Esophagus (tissue), 2 donors: ENCODE measurements at regions not wholly inside any gene's neighbourhood (a gene's known extent, or its start where the extent isn't known, plus 50 kb on each side); places are given as distances from the start of the nearest gene placed in this dataset.

Source experiments
- H3K27ac ChIP-seq, 2 donors: one replicate each; pipeline ENCODE4 v1.5.1; 2013; ENCODE audit warnings: low read depth in 2 of 2, mild to moderate bottlenecking in 2 of 2, inconsistent platforms in 1 of 2, low read length in 1 of 2, moderate library complexity in 1 of 2
- H3K27me3 ChIP-seq, 2 donors: one replicate each; pipeline ENCODE4 v1.6.1; 2013; ENCODE audit warnings: low read length in 2 of 2, control low read depth in 1 of 2, mild to moderate bottlenecking in 1 of 2; ENCODE audit not compliant: insufficient read depth in 2 of 2, control insufficient read depth in 1 of 2
- H3K36me3 ChIP-seq, 2 donors: one replicate each; pipeline ENCODE4 v1.6.1; 2013; ENCODE audit warnings: low read length in 1 of 2; ENCODE audit not compliant: control insufficient read depth in 2 of 2, insufficient read depth in 2 of 2
- H3K4me1 ChIP-seq, 2 donors: one replicate each; pipeline ENCODE4 v1.6.1; 2013; ENCODE audit warnings: low read length in 1 of 2; ENCODE audit not compliant: control insufficient read depth in 2 of 2, insufficient read depth in 2 of 2
- H3K4me3 ChIP-seq, 2 donors: one replicate each; pipeline ENCODE4 v1.5.1; 2013; ENCODE audit warnings: low read length in 2 of 2, mild to moderate bottlenecking in 2 of 2, low read depth in 1 of 2, moderate library complexity in 1 of 2
- H3K9me3 ChIP-seq, 2 donors: one replicate each; pipeline ENCODE4 v1.6.1; 2013; ENCODE audit warnings: mild to moderate bottlenecking in 2 of 2, low read depth in 1 of 2, low read length in 1 of 2, moderate library complexity in 1 of 2; ENCODE audit not compliant: control insufficient read depth in 2 of 2, insufficient read depth in 1 of 2
- WGBS, 2 donors: extraction: QIAGEN DNeasy Blood & Tissue Kit; methylation state at CpG; one replicate each; pipeline ENCODE4 v1.1.7; 2013; 5-methylcytosine and 5-hydroxymethylcytosine counted together
- donor health status: healthy with polysubstance abuse.
- donor health status: Bipolar disorder and iron deficiency.

DNA sequence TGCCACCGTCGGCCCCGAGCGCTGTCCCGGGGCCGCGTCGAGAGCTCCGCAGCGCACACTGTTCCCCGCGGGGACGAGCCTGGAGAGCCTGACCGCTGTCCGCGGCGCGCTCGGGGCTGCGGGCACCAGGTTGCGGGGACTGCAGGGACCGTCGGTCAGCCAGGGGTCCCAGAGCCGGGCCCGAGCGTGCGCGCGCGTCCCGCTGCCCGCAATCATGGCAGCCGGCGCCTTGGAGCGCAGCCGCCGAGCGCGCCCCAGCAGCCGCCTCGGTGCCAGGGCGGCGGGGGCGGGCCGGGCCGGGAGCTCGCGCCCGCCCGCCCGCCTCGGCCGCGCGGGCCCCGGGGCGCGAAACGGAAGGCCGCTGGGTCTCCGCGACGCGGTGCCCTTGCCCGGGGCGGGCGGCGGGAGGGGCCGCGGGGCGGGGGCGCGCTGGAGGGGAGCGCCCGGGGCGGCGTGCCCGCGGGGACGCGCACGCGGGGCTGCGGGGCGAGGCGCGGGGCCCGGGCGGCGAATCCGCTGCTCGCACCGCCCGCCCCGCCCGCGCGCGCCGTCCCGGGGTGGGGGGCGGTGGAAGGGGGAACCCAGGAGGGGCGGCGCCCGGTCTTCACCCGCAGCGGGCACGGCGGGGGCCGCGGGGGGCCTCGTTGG lies 79.4 kb upstream of the PPARA start:
- Histone ChIP-seq H3K4me1 (peaks cover 3 to 11% of the 10 kb centered on the region in 2 donors), H3K36me3 (peaks cover 0 to 8% of the 10 kb centered on the region in 2 donors), H3K4me3 (peak overlapping the region; percentile 67 to 87), H3K27ac (peak overlapping the region; percentile 99 to 100), H3K27me3 (no peaks in the 10 kb centered on the region), H3K9me3 (no peaks in the 10 kb centered on the region)
- 0 to 1% methylated on average over 42 to 112 of the region's 112 CpGs for WGBS, 2 donors

DNA sequence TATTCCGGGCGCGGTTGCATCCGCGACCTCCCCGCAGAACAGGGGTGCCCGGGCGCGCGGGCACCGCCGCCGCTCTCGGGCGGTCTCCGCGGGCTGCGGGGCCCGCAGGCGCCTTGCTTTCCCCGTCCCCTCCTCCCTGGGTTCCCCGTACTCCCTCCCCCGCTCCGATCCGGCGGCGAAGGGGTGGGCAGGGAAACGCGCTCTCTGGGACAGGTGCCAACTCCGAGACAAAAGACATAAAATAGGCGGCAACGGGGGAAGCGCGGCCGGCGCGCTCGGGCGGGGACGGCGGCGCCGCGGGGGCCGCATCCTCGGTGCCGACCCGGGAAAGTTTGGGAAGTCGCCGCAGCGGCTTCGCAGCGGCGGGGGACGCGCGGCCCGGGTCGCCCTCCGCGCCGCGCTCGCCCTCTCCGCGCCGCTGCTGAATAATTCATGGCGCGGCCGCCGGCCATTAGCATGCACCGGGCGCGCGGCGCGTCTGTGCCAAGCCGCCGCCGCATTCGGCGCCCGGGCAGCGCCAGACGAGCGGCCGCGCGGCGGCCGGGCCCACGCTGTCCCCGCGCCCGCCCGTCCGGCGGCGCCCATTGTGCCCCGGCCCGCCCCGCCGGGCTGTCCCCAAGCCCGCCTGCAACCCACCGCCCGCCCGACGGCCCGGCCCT lies 78.7 kb upstream of the PPARA start:
- peak overlapping the region; percentile 67 to 69 for H3K4me3 ChIP-seq
- H3K36me3 ChIP-seq: peaks cover 0 to 9% of the 10 kb centered on the region in 2 donors
- H3K27me3 ChIP-seq: no peaks in the 10 kb centered on the region
- H3K4me1 ChIP-seq: peaks cover 3 to 12% of the 10 kb centered on the region in 2 donors
- WGBS, 2 donors: 0 to 1% methylated on average over 60 to 109 of the region's 109 CpGs
- peak overlapping the region; percentile 99 to 100 for H3K27ac ChIP-seq
- H3K9me3 ChIP-seq: no peaks in the 10 kb centered on the region

DNA sequence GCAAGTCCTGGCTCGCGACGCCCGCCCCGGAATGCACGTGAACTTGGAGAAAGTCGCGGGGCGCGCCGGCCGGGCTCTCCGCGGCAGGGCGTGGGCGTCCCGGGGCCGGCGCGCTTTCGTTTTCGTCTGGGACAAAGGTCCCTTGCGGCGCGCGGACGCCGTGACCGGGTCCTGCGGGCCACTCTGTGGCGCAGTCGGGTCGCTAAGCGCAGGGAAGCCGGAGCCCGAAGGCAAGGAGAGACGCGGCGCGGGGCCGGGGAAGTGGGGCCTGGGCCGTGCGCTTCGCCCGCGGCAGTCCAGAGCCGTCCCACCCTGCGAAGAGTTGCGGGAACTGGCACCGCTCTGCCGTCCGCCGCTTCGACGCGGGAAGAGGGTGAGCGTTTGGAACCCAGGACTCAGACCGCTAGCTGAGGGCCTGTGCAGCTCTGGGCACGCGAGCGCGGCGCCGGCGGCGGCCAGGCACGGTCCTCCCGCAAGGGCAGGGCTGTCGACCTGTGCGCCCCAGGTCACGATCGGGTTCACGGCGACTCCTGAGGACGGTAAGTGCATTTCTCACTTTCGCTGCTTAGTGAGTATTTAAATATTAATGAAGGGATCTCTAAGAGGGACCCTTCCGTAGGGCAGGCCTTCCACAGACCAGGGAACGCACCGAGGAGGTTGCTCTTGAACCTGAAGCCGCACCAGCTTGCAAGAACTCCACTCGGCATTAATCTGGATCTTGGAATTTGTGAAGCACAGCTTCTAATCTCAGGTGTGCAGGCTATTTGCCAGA lies 78.0 kb upstream of the PPARA start:
- Histone ChIP-seq H3K4me1 (peaks cover 3 to 12% of the 10 kb centered on the region in 2 donors), H3K9me3 (no peaks in the 10 kb centered on the region), H3K27ac (peak overlapping the region; percentile 99 to 100), H3K36me3 (peaks cover 0 to 9% of the 10 kb centered on the region in 2 donors), H3K27me3 (no peaks in the 10 kb centered on the region), H3K4me3 (peak overlapping the region; percentile 67 to 69)
- 1 to 2% methylated on average over 67 to 81 of the region's 81 CpGs for WGBS, 2 donors

DNA sequence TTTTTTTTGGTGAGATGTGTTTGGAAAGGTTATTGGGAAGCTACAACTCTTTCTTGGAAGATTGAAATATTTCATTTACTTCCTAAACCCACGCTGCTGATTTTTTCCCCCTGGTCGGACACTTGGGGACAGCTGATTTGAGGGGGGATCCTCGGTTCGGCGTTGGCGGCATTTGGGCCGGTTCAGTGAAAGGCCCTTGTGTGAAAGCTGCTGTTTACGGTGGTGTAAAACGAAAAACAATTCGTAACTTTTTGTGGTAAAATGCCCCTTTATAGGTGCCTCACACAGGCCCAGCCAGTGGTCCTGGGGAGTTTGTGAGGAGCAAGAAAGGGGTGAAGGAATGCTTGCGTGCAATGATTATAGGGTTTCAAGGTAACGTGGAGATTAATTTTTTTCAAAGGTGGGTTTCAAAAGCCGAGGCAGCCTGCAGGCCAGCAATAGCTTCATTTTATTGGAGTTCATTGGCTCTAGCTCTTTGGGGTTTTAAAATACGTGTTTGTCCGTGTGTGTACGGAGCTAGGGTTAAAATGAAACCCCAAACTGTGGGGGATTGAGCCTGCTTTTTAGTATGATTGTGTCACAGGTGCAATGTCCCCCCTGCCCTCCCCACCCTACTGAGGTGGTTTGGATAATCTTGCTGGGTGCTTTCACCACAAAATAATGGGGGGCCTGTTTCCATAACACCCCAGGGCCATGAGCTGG lies 77.2 kb upstream of the PPARA start:
- peaks cover 0 to 9% of the 10 kb centered on the region in 2 donors for H3K36me3 ChIP-seq
- H3K27ac ChIP-seq: peak overlapping the region; percentile 92 to 96
- H3K4me3 ChIP-seq: peak overlapping the region; percentile 56 to 67
- 9 to 13% methylated on average over 16 of the region's 16 CpGs for WGBS, 2 donors
- no peaks in the 10 kb centered on the region for H3K27me3 ChIP-seq
- peaks cover 3 to 14% of the 10 kb centered on the region in 2 donors for H3K4me1 ChIP-seq
- H3K9me3 ChIP-seq: no peaks in the 10 kb centered on the region

DNA sequence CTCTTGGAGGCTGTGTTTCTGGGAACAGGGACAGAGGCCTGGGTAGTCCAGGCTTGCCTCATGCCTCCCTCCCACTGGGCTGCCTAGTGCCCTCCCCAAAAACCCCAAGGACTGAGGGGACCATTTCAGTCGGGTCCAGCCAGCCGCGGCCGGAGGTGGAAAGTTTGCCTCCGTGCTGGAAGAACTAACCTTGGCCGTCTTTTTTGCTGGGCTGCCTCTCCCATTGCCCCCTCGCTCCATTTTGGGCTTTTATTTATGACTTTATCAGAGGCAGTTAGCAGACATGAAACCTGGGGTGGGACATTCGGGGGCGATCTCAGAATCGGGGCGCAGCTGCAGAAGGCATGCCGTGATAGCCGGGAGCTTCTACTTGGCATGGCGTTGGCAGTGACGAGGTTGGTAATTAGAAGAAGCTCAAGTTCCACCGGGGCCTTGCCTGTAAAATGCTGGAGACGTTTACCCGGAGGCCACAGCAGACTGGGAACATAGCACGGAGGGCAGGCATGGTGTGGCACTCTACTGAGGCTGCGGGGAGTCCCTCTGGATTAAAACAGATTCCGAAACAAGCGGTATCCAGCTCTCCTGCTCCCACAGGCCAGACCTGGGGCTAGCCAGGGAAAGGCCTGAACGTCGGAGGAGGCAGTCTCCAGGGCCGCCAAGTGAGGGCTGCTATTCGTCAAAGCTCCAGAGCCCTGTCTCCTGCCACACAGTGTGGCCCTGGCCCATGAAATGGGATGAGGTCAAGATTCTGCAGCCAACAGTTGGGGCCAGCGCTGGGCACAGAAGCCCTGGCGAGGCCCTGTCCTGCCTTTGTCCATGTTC lies 76.4 kb upstream of the PPARA start:
- peak overlapping the region; percentile 56 to 67 for H3K4me3 ChIP-seq
- H3K4me1 ChIP-seq: peaks cover 10 to 20% of the 10 kb centered on the region in 2 donors
- 15 to 18% methylated on average over 28 of the region's 28 CpGs for WGBS, 2 donors
- H3K27ac ChIP-seq: peak overlapping the region; percentile 92 to 96
- no peaks in the 10 kb centered on the region for H3K27me3 ChIP-seq
- peaks cover 0 to 10% of the 10 kb centered on the region in 2 donors for H3K36me3 ChIP-seq
- no peaks in the 10 kb centered on the region for H3K9me3 ChIP-seq

DNA sequence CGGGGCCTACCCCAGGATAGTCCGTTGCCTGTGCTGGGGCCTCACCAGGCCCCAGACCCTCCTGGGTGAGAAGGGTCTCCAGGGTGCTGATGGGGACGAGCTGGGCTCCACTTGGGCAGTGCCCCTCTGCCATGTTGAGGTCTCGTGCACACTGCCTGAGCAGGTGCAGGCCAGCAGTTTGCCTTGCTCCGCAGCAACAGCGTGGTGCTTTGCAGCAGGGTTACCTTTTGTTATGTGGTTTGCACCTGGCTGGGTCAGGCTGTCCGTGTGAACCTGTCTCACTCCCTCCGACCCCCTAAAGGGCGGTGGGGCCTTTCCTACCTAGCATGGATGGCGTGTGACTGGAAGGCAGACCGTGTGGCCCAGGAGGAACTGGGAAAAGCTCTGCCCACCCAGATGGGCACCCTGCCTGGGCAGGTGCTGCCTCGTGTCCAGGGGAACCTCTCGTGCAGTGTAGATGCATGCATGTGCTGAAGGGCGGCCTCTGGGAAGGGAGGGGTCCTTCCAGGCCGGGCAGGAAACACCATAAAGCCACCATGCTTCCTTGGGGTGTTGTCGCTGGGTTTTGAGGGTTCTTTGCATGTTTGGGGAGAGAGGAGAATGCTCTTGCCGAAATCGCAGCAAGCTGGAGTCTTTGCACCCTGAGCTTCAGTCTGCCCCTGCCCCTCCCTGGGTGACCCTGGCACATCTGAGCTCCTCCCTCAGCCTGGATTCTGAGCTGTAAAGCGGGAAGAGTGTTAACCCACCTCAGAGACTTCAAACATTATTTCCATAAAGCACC lies 75.4 kb upstream of the PPARA start:
- Histone ChIP-seq H3K27ac (peak overlapping the region; percentile 92 to 96), H3K4me3 (peak overlapping the region; percentile 56 to 67), H3K9me3 (no peaks in the 10 kb centered on the region), H3K27me3 (no peaks in the 10 kb centered on the region), H3K4me1 (peaks cover 17 to 30% of the 10 kb centered on the region in 2 donors), H3K36me3 (peaks cover 0 to 13% of the 10 kb centered on the region in 2 donors)
- WGBS, 2 donors: 18 to 23% methylated on average over 19 of the region's 19 CpGs

DNA sequence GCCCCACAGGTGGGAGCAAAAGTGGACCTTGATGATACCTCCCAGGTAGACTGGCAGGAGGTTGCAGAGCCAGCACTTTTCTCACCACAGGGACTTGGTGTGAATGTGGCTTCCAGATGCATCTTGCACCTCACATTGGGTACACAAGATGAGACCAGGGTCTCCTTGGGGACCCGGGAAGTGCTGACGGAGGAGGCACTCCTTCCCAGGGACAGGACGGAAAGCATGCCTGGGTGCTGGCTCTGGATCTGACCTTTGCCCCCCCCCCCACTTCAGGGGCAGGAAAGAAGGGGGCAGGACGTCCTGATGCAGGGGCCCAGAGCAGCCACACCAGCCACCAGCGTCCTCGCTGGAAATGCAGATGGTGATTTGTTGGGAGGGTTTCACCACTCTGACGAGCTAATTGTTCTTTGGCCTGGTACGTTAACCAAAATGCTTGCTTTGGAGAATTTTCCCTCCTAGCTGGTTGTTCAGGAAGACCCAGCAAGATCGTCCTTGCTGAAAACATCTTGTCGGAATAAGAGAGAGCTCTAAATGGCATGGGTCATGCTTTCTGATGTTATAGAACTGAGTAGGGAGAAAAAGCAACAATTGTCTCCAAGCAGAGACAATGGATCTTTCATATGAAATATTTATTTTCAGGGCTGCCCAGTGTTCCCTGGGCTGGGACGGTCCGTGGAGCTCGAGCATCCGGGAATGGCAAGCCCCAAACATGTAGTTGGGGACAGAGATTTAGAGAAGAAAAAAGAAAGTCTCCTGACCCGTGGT lies 74.4 kb upstream of the PPARA start:
- 18 to 31% methylated on average over 15 of the region's 15 CpGs for WGBS, 2 donors
- peaks cover 0 to 13% of the 10 kb centered on the region in 2 donors for H3K36me3 ChIP-seq
- peak overlapping the region; percentile 31 to 67 for H3K4me3 ChIP-seq

More for the DNA sequence above, 74.4 kb upstream of the PPARA start:
- peak overlapping the region; percentile 92 to 96 for H3K27ac ChIP-seq
- peaks cover 17 to 31% of the 10 kb centered on the region in 2 donors for H3K4me1 ChIP-seq
- no peaks in the 10 kb centered on the region for H3K27me3 ChIP-seq
- H3K9me3 ChIP-seq: no peaks in the 10 kb centered on the region
